Stimulated activated memory B cell treated with anti-CD40 and anti-IgM and Interleukin-4, amounts not matched to agents 10 μg/mL and 1 μg/mL and 100 μg/mL, for 72 hours (primary cell): ENCODE measurements at regions not wholly inside any gene's neighbourhood (a gene's known extent, or its start where the extent isn't known, plus 50 kb on each side); places are given as distances from the start of the nearest gene placed in this dataset.
"Not testable (repeated sequence)": the region's sequence is repeated elsewhere in the genome, so short reads cannot be mapped to it uniquely, and the experiment has no call there.

Source experiments
- ATAC-seq: fragments of 150-1000 bp; cut with Tn5 transposase; 2 replicates; pipeline ENCODE4 v1.10.0; 2021
- H3K27ac Mint-ChIP-seq: one replicate; pipeline ENCODE4 v1.8.0; 2022; ENCODE audit warnings: mild to moderate bottlenecking, mixed read lengths
- H3K27me3 Mint-ChIP-seq: one replicate; pipeline ENCODE4 v1.8.0; 2022; ENCODE audit warnings: mixed read lengths
- H3K36me3 Mint-ChIP-seq: one replicate; pipeline ENCODE4 v1.8.0; 2022; ENCODE audit warnings: mixed read lengths
- H3K4me1 Mint-ChIP-seq: one replicate; pipeline ENCODE4 v1.8.0; 2022; ENCODE audit warnings: mixed read lengths
- H3K4me3 Mint-ChIP-seq: one replicate; pipeline ENCODE4 v1.8.0; 2022; ENCODE audit warnings: mild to moderate bottlenecking, moderate library complexity, mixed read lengths
- H3K9me3 Mint-ChIP-seq: one replicate; pipeline ENCODE4 v1.8.0; 2022; ENCODE audit warnings: mixed read lengths

- no peak for ATAC-seq
- no peaks in the 10 kb centered on the region for H3K4me1 Mint-ChIP-seq
- H3K27ac Mint-ChIP-seq, result no peak overlapping the region
- no peaks in the 10 kb centered on the region for H3K36me3 Mint-ChIP-seq
- H3K4me3 Mint-ChIP-seq, result no peak overlapping the region
- no peaks in the 10 kb centered on the region for H3K9me3 Mint-ChIP-seq
- no peaks in the 10 kb centered on the region for H3K27me3 Mint-ChIP-seq
Measured at GRCh38 chr10:45243261-45243660, 72.1 kb downstream of the OR13A1 start.

GRCh38 chr10:45246522-45246921 lies 68.9 kb downstream of the OR13A1 start:
- H3K27ac Mint-ChIP-seq, result no peak overlapping the region
- no peaks in the 10 kb centered on the region for H3K27me3 Mint-ChIP-seq
- peaks cover 5% of the 10 kb centered on the region for H3K36me3 Mint-ChIP-seq
- ATAC-seq, result no peak
- no peak overlapping the region for H3K4me3 Mint-ChIP-seq
- peaks cover 22% of the 10 kb centered on the region for H3K4me1 Mint-ChIP-seq
- no peaks in the 10 kb centered on the region for H3K9me3 Mint-ChIP-seq

GRCh38 chr10:45249978-45250693 lies 65.3 kb downstream of the OR13A1 start:
- H3K27ac Mint-ChIP-seq, result peak overlapping the region; percentile 92
- H3K4me1 Mint-ChIP-seq, result peaks cover 40% of the 10 kb centered on the region
- H3K9me3 Mint-ChIP-seq, result no peaks in the 10 kb centered on the region
- peak overlapping the region; percentile 88 for H3K4me3 Mint-ChIP-seq
- no peaks in the 10 kb centered on the region for H3K27me3 Mint-ChIP-seq
- peak; percentile 96 for ATAC-seq
- peaks cover 5% of the 10 kb centered on the region for H3K36me3 Mint-ChIP-seq

- H3K4me3 Mint-ChIP-seq, result peak overlapping the region; percentile 88
- H3K4me1 Mint-ChIP-seq, result peaks cover 40% of the 10 kb centered on the region
- H3K36me3 Mint-ChIP-seq, H3K27me3 Mint-ChIP-seq, H3K9me3 Mint-ChIP-seq: not testable (repeated sequence)
- peak overlapping the region; percentile 92 for H3K27ac Mint-ChIP-seq
- peak; percentile 55 for ATAC-seq
Measured at GRCh38 chr10:45250694-45251075, 64.7 kb downstream of the OR13A1 start.
